HG03060 (cell line): ENCODE measurements at regions not wholly inside any gene's neighbourhood (a gene's known extent, or its start where the extent isn't known, plus 50 kb on each side); places are given as distances from the start of the nearest gene placed in this dataset.

Source experiments
- ATAC-seq: cut with Tn5 transposase; IDR thresholded peaks from one replicate; pipeline ENCODE4 v1.9.1; 2021; ENCODE audit warnings: low read depth, moderate number of reproducible peaks; ENCODE audit not compliant: unreplicated experiment

DNA sequence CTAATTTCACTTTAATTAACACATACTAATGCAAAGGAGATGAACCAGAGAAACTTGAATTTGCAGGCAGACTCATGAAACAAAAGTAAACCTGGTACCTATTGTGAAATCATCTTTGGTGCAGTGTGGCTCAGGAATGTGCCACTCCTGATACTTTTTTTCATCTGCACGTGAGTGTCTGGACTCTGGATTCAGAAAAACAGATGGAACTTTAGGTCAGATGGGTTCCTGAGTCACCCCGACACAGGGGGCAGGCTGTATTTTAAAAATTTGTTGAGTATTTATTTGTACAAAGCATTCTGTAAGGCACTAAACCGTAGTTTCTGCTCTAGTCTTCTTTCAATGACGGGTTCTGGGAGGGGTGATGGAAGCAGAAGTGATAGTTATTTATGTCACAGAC lies 52.2 kb upstream of the TUT7 start:
- ATAC-seq, result no peak

- no peak for ATAC-seq
These were observed 51.7 kb upstream of the TUT7 start for GRCh38 chr9:86405926-86406325.

GRCh38 chr9:86405086-86405491 lies 50.9 kb upstream of the TUT7 start:
- no peak for ATAC-seq
